HG02970 (cell line): ENCODE measurements at regions not wholly inside any gene's neighbourhood (a gene's known extent, or its start where the extent isn't known, plus 50 kb on each side); places are given as distances from the start of the nearest gene placed in this dataset.
"Not testable (repeated sequence)": the region's sequence is repeated elsewhere in the genome, so short reads cannot be mapped to it uniquely, and the experiment has no call there.

Experiments
- ATAC-seq: cut with Tn5 transposase; IDR thresholded peaks from one replicate; pipeline ENCODE4 v1.9.1; 2021; ENCODE audit warnings: mild to moderate bottlenecking, moderate library complexity, moderate number of reproducible peaks; ENCODE audit not compliant: unreplicated experiment, low FRiP score

- no peak for ATAC-seq
Measured at GRCh38 chr3:75237053-75237452, 427.1 kb upstream of the FRG2C start.

- no peak for ATAC-seq
Measured at GRCh38 chr3:75237477-75237876, 426.7 kb upstream of the FRG2C start.

DNA sequence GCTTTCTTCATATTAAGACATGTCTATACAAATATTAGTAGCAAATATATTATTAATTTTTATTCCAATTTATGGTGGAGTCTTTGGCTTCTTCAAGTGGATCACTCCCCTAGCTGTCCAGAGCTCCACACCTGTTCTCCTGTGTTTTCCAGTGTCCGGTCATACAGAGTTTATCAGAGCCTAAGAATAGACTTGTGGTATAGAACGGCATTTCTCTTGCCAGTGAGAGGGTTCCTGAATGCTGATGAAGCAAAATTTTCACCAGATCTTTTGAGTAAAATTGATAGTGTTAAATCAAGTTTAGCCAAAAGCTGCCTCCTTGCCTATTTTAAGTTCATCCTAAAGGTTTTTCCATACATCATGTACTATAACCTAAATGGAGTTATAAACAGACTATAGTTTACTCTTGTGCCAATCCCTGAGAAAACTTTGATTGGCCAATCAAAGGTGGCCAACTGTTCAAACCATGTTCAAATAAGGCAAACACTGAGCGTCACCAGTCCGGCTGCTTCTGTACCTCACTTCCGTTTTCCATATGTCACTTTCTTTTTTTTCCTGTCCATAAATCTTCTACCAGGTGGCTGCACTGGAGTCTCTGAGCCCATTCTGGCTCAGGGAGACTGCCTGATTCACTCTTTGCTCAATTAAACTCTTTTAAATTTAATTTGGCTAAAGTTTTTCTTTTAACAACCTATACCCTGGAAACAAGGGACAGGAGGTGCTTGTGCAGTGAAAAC is 422.7 kb upstream of the FRG2C start:
- ATAC-seq: not testable (repeated sequence)

DNA sequence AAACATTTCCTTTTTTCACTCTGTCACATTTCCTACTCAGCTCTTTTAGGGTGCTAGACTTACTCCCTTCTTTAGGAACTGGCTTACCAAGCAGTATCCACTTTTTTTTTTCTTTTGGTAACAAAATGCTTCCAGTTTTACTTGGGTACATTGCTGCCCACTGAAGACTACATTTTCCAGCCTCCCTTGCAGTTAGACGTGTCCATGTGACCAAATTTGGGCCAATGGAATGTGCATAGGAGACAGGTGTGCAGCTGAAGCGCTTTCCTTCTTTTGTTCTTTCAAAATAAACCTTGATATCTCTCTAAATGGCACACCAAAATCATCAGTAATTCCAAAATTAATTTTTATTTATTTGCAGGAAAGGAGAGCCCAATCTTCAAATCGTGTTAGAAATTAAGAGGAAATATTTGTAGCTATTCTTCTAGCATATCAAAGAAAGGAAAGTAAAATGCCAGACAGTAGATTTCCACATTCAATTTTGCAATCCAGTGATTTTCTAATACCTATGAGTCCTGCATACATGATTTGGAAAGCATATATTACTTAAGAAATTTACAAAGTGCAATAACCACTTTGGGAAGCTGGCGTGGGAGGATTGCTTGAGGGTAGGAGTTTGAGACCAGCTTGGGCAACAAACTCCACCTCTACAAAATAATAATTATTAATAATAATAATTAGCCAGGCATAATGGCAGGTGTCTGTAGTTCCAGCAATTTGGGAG is 422.0 kb upstream of the FRG2C start:
- ATAC-seq: no peak

GRCh38 chr3:75248974-75249373 is 415.2 kb upstream of the FRG2C start:
- no peak for ATAC-seq

DNA sequence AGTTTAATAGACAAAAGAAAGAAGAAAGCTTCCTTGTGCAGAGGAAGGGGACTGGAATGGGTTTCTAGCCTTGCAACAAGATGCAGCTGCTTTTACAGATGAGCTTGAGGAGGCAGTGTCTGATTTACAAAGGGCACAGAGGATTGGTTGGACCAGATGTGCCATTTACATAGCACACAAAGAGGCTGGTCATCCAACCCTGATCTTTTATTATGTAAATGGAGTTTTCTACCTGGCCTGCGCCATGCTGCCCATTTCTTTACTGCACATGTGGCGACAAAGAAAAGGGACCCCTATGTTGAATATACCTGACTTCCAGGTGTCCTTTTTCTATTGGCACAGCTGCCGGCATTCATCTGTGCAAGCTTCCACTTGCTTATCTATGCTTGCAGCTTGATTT is 409.4 kb upstream of the FRG2C start:
- ATAC-seq: no peak

DNA sequence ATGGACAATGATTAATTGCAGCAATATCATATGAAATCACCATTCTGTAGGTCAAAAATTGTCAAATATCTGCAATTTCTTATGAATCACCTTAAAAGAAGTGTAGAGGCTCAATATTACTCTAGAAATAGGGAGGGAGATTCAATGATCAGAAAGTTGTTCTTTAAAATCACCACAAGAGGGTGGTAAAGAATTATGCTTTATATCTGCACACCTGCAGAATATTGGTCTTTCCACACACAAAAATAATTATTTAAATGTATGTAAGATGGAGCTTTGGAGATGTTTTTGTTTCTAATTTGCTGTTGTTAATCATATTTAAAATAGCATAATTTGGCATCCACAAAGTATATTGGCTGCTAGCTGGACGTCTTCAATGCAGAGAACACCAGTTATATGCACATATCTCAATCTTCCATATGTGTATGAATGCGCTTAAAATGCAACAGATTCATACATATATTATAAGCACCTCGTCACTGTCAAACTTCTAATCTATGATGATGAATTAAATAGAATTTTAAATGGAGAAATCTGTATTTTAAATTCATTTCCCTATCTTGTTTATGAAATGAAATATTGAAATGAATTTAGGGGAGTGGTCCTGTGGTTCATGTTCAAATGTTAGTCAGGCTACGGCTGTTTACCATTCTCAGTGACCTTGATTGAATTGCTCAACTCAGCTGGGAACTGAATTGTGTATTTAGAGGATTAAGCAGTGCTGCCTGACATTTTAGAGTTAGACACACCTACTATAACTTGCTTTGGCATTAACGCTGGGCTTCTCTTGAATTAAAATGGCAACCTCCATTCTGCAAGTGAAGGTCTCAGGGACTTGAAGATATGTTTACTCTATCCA is 405.1 kb upstream of the FRG2C start:
- not testable (repeated sequence) for ATAC-seq

GRCh38 chr3:75260975-75261374 is 403.2 kb upstream of the FRG2C start:
- not testable (repeated sequence) for ATAC-seq

DNA sequence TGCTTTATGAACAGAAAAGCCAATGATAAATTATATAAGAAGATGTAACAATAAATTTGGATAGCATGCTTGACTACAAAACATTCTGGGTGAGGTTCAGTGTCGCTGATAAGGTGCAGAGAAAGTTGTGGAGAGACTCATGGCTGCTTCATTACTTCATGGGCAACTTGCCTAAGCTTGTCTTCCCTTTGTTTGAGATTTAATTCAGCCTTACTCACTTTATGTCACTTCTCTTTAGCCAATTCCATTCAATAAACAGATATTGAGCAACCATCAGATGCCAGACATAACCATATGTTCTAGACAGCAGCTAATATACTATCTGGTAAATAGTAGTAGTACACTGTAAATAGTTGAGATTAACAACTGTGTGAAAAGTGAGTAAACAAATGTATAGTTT is 401.5 kb upstream of the FRG2C start:
- no peak for ATAC-seq

- no peak for ATAC-seq
Measured at GRCh38 chr3:75265897-75266296, 398.2 kb upstream of the FRG2C start.

GRCh38 chr3:75268576-75268975 is 395.6 kb upstream of the FRG2C start:
- ATAC-seq: not testable (repeated sequence)

- ATAC-seq: not testable (repeated sequence)
Measured at GRCh38 chr3:75272237-75272636, 391.9 kb upstream of the FRG2C start.

DNA sequence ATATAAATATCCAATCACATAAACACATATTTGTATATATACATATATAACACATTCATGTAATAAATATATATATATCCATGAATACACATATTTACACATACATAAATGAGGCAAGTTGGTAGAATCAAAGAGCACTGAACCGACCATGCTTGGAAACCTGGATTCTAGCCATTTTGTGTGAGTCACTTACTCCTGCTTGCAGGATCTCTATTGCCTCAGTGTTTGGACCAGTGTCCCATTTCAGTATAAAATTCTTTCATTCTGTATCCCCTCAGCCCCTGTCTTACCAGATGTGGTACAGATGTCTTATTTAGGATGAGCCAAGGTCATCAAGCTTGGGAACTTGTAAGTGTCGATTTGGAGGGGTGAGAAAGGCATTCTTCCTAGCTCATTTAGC is 391.4 kb upstream of the FRG2C start:
- ATAC-seq: no peak

GRCh38 chr3:75285531-75286148 is 378.5 kb upstream of the FRG2C start:
- ATAC-seq: not testable (repeated sequence)

DNA sequence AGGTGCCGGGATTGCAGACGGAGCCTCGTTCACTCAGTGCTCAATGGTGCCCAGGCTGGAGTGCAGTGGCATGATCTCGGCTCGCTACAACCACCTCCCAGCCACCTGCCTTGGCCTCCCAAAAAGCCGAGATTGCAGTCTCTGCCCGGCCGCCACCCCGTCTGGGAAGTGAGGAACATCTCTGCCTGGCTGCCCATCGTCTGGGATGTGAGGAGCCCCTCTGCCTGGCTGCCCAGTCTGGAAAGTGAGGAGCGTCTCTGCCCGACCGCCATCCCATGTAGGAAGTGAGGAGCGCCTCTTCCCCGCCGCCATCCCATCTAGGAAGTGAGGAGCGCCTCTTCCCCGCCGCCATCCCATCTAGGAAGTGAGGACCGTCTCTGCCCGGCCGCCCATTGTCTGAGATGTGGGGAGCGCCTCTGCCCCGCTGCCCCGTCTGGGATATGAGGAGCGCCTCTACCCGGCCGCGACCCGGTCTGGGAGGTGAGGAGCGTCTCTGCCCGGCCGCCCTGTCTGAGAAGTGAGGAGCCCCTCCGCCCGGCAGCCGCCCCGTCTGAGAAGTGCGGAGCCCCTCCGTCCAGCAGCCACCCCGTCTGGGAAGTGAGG is 375.1 kb upstream of the FRG2C start:
- ATAC-seq: not testable (repeated sequence)

DNA sequence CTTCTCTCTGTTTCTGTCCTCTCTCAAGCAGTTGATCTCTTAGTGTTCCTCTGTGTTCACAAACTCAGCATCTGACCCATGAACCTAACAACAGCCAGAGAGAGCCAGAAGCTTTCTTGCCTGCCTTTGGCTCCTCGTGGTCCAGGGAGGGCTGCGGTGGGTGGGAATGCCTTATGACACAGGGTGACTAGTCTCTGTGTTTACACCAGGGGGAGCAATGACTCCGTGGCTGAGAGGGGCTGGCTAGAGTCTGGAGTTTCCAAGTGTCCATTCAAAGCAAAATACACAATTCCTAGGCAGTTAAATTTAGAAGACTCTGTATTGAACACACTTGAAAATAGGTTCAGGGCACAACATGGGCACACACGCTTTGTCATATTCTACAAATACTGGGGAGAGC is 370.0 kb upstream of the FRG2C start:
- no peak for ATAC-seq

DNA sequence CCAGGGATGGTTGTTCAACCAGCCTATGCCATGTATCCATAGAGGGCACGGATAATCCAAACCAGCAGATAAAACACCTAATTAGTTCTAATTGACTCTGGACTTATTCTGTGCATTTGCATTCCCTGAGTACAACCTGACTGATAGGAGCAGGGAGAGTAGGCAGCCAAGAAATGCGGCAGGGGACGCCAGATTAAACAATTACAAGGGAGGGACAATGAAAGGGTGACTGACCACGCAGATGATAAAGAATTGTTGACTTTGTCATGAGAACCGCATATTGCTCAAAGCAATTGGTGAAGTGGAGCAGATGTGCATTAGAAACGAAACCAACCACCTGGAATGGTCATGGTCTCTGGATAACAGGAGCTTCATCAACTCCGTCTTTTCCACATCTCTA is 369.1 kb upstream of the FRG2C start:
- ATAC-seq: no peak

GRCh38 chr3:75296858-75297257 is 367.3 kb upstream of the FRG2C start:
- no peak for ATAC-seq

GRCh38 chr3:75300606-75301005 is 363.5 kb upstream of the FRG2C start:
- no peak for ATAC-seq

- not testable (repeated sequence) for ATAC-seq
Measured at GRCh38 chr3:75301050-75301449, 363.1 kb upstream of the FRG2C start.
